Ishikawa (cell line): ENCODE measurements at regions not wholly inside any gene's neighbourhood (a gene's known extent, or its start where the extent isn't known, plus 50 kb on each side); places are given as distances from the start of the nearest gene placed in this dataset.

Experiments
- CEBPB ChIP-seq: IDR thresholded peaks from 2 replicates; pipeline ENCODE4 v1.6.1; 2012
- CREB1 ChIP-seq: IDR thresholded peaks from 2 replicates; pipeline ENCODE4 v1.6.1; 2012; ENCODE audit warnings: low read depth
- EGR1 ChIP-seq: IDR thresholded peaks from 2 replicates; pipeline ENCODE4 v1.6.1; 2012
- EP300 ChIP-seq: IDR thresholded peaks from 2 replicates; pipeline ENCODE4 v1.6.1; 2012; ENCODE audit warnings: borderline replicate concordance
- FOXM1 ChIP-seq: IDR thresholded peaks from 2 replicates; pipeline ENCODE4 v1.6.1; 2012; ENCODE audit warnings: low read depth, borderline replicate concordance
- MAX ChIP-seq: IDR thresholded peaks from 2 replicates; pipeline ENCODE4 v1.6.1; 2012
- NFIC ChIP-seq: IDR thresholded peaks from 2 replicates; pipeline ENCODE4 v1.6.1; 2012
- RAD21 ChIP-seq: IDR thresholded peaks from 2 replicates; pipeline ENCODE4 v1.6.1; 2012; ENCODE audit warnings: low read depth
- REST ChIP-seq: IDR thresholded peaks from 2 replicates; pipeline ENCODE4 v1.6.1; 2012; ENCODE audit warnings: low read depth, mild to moderate bottlenecking
- TAF1 ChIP-seq: IDR thresholded peaks from 2 replicates; pipeline ENCODE4 v1.6.1; 2012; ENCODE audit warnings: low read depth, mild to moderate bottlenecking
- TCF12 ChIP-seq: IDR thresholded peaks from 2 replicates; pipeline ENCODE4 v1.6.1; 2012; ENCODE audit warnings: low read depth
- TEAD4 ChIP-seq: IDR thresholded peaks from 2 replicates; pipeline ENCODE4 v1.6.1; 2012
- USF1 ChIP-seq: IDR thresholded peaks from 2 replicates; pipeline ENCODE4 v1.6.1; 2012
- YY1 ChIP-seq: IDR thresholded peaks from 2 replicates; pipeline ENCODE4 v1.6.1; 2012; ENCODE audit warnings: low read depth
- ZBTB7A ChIP-seq: IDR thresholded peaks from 2 replicates; pipeline ENCODE4 v1.6.1; 2012; ENCODE audit warnings: low read depth

GRCh38 chr6:14834851-14835530 is 410.9 kb upstream of the JARID2 start:
- TF ChIP-seq FOXM1 (no peak), RAD21 (no peak), EP300 (no peak), TAF1 (no peak), TEAD4 (no peak), REST (no peak), CEBPB (no peak)

- TF ChIP-seq CEBPB (no peak), FOXM1 (no peak), RAD21 (no peak), TEAD4 (no peak), CREB1 (no peak), EGR1 (no peak), NFIC (no peak), TCF12 (no peak), REST (no peak), TAF1 (no peak), EP300 (no peak), YY1 (no peak), MAX (no peak), USF1 (no peak), ZBTB7A (no peak)
Observed at GRCh38 chr6:14837435-14837834, 408.4 kb upstream of the JARID2 start.

GRCh38 chr6:14838133-14838583 is 407.7 kb upstream of the JARID2 start:
- no peak for TF ChIP-seq ZBTB7A
- TF ChIP-seq RAD21, result no peak
- TF ChIP-seq TEAD4, result no peak

- TF ChIP-seq ZBTB7A (no peak), YY1 (no peak), CEBPB (no peak), EGR1 (no peak), REST (no peak), USF1 (no peak), MAX (no peak), CREB1 (no peak), EP300 (no peak), TCF12 (no peak), TEAD4 (no peak), FOXM1 (no peak), RAD21 (no peak)
Observed at GRCh38 chr6:14841901-14842421, 403.9 kb upstream of the JARID2 start.

- no peak for TF ChIP-seq CEBPB
- no peak for TF ChIP-seq NFIC
- TF ChIP-seq EGR1, result no peak
- no peak for TF ChIP-seq FOXM1
- TF ChIP-seq RAD21, result no peak
- TF ChIP-seq REST, result no peak
- TF ChIP-seq USF1, result no peak
- no peak for TF ChIP-seq TEAD4
- no peak for TF ChIP-seq ZBTB7A
- TF ChIP-seq TCF12, result no peak
Observed at GRCh38 chr6:14844411-14844810, 401.5 kb upstream of the JARID2 start.
